ENCODE measurements at regions not wholly inside any gene's neighbourhood (a gene's known extent, or its start where the extent isn't known, plus 50 kb on each side); places are given as distances from the start of the nearest gene placed in this dataset.

- TF ChIP-seq POLR2A (IDR thresholded peaks at IDR 0.05) (no peak), CTCF (IDR thresholded peaks at IDR 0.05) (no peak), EP300 (IDR thresholded peaks at IDR 0.05) (no peak)
Measured at GRCh38 chr7:84941291-84941690, 245.6 kb downstream of the SEMA3D start.

Data from ovary (tissue), 3 donors.